ENCODE measurements at regions not wholly inside any gene's neighbourhood (a gene's known extent, or its start where the extent isn't known, plus 50 kb on each side); places are given as distances from the start of the nearest gene placed in this dataset.

- intact Hi-C loops (cut with DNase I): no loop called here
- DNase-seq: no peak
Observed at GRCh38 chr3:117489663-117490079, 780.1 kb downstream of the TUSC7 start.

- no peak for DNase-seq
- intact Hi-C loops (cut with DNase I): no loop called here
Observed at GRCh38 chr3:117490716-117491115, 781.1 kb downstream of the TUSC7 start.

GRCh38 chr3:117495620-117496019 is 786.0 kb downstream of the TUSC7 start:
- DNase-seq: no peak
- intact Hi-C loops (cut with DNase I): no loop called here

- intact Hi-C loops (cut with DNase I): no loop called here
- no peak for DNase-seq
Observed at GRCh38 chr3:117499189-117499870, 789.8 kb downstream of the TUSC7 start.

GRCh38 chr3:117507958-117508357 is 798.4 kb downstream of the TUSC7 start:
- intact Hi-C loops (cut with DNase I): no loop called here
- no peak for DNase-seq

GRCh38 chr3:117509858-117510257 is 800.3 kb downstream of the TUSC7 start:
- peak in 1 of 42 donors; percentile 8 for DNase-seq
- intact Hi-C loops (cut with DNase I): no loop called here

- intact Hi-C loops (cut with DNase I): no loop called here
Observed at GRCh38 chr3:117510396-117510795, 800.8 kb downstream of the TUSC7 start.

GRCh38 chr3:117512975-117513374 is 803.4 kb downstream of the TUSC7 start:
- DNase-seq: no peak
- intact Hi-C loops (cut with DNase I): no loop called here

More at GRCh38 chr3:117510396-117510795, 800.8 kb downstream of the TUSC7 start:
- DNase-seq: no peak

- intact Hi-C loops (cut with DNase I): no loop called here
- no peak for DNase-seq
Observed at GRCh38 chr3:117515309-117515708, 805.7 kb downstream of the TUSC7 start.

- no peak for DNase-seq
- intact Hi-C loops (cut with DNase I): no loop called here
Observed at GRCh38 chr3:117518364-117518763, 808.8 kb downstream of the TUSC7 start.

GRCh38 chr3:117519776-117520175 is 810.2 kb downstream of the TUSC7 start:
- intact Hi-C loops (cut with DNase I): no loop called here
- no peak for DNase-seq

- intact Hi-C loops (cut with DNase I): no loop called here
- DNase-seq: no peak
Observed at GRCh38 chr3:117520582-117520981, 811.0 kb downstream of the TUSC7 start.

GRCh38 chr3:117523418-117523817 is 813.8 kb downstream of the TUSC7 start:
- intact Hi-C loops (cut with DNase I): no loop called here
- no peak for DNase-seq

GRCh38 chr3:117524890-117525289 is 815.3 kb downstream of the TUSC7 start:
- intact Hi-C loops (cut with DNase I): loop anchor here (5.0 kb wide), 1 partner anchor 503 kb away; no protein-coding TSS in a partner anchor
- DNase-seq: no peak

GRCh38 chr3:117526470-117527079 is 817.0 kb downstream of the TUSC7 start:
- DNase-seq: peak in 37 of 42 donors; percentile 13 to 87 (median 64)
- intact Hi-C loops (cut with DNase I): loop anchor here (5.0 kb wide), 1 partner anchor 504 kb away; no protein-coding TSS in a partner anchor

GRCh38 chr3:117527346-117527745 is 817.8 kb downstream of the TUSC7 start:
- intact Hi-C loops (cut with DNase I): loop anchor here (5.0 kb wide), 1 partner anchor 505 kb away; no protein-coding TSS in a partner anchor

GRCh38 chr3:117528688-117529087 is 819.1 kb downstream of the TUSC7 start:
- intact Hi-C loops (cut with DNase I): loop anchor here (5.0 kb wide), 1 partner anchor 506 kb away; no protein-coding TSS in a partner anchor
- no peak for DNase-seq

More at GRCh38 chr3:117527346-117527745, 817.8 kb downstream of the TUSC7 start:
- no peak for DNase-seq

GRCh38 chr3:117531078-117531767 is 821.6 kb downstream of the TUSC7 start:
- intact Hi-C loops (cut with DNase I): no loop called here
- peak in 12 of 42 donors; percentile 3 to 38 (median 14) for DNase-seq

- intact Hi-C loops (cut with DNase I): no loop called here
- peak in 19 of 42 donors; percentile 12 to 59 (median 22) for DNase-seq
Observed at GRCh38 chr3:117532268-117532667, 822.7 kb downstream of the TUSC7 start.

GRCh38 chr3:117534138-117534537 is 824.6 kb downstream of the TUSC7 start:
- intact Hi-C loops (cut with DNase I): no loop called here
- DNase-seq: no peak
